ENCODE measurements at regions not wholly inside any gene's neighbourhood (a gene's known extent, or its start where the extent isn't known, plus 50 kb on each side); places are given as distances from the start of the nearest gene placed in this dataset.

DNA sequence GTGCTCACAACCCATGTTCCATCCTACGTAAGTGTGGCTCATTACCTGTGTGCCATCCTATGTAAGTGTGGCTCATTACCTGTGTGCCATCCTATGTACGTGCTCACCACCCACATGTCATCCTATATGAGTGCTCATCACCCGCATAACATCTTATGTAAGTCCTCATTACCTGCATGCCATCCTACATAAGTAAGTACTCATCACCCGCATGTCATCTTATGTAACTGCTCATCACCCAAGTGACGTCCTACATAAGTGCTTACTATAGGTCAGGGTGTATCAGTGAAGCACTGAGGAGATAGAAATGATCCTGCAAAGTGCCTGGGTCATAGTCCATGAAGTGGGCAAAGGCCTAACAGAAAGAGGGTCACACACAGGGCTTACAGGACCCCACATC, 93.1 kb downstream of the AXIN2 start:
- Histone ChIP-seq H3K9me3 (no peaks in the 10 kb centered on the region), H3K4me1 (ENCODE audit: low read depth) (no peaks in the 10 kb centered on the region), H3K4me3 (no peak overlapping the region), H3K36me3 (ENCODE audit: low read depth) (no peaks in the 10 kb centered on the region)
- ATAC-seq (no peak), DNase-seq (no peak)
- TF ChIP-seq, protein P1, sequence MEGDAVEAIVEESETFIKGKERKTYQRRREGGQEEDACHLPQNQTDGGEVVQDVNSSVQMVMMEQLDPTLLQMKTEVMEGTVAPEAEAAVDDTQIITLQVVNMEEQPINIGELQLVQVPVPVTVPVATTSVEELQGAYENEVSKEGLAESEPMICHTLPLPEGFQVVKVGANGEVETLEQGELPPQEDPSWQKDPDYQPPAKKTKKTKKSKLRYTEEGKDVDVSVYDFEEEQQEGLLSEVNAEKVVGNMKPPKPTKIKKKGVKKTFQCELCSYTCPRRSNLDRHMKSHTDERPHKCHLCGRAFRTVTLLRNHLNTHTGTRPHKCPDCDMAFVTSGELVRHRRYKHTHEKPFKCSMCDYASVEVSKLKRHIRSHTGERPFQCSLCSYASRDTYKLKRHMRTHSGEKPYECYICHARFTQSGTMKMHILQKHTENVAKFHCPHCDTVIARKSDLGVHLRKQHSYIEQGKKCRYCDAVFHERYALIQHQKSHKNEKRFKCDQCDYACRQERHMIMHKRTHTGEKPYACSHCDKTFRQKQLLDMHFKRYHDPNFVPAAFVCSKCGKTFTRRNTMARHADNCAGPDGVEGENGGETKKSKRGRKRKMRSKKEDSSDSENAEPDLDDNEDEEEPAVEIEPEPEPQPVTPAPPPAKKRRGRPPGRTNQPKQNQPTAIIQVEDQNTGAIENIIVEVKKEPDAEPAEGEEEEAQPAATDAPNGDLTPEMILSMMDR (IDR thresholded peaks at IDR 0.05) = no peak
- intact Hi-C loops (cut with DNase I, micrococcal nuclease) = no loop called here

DNA sequence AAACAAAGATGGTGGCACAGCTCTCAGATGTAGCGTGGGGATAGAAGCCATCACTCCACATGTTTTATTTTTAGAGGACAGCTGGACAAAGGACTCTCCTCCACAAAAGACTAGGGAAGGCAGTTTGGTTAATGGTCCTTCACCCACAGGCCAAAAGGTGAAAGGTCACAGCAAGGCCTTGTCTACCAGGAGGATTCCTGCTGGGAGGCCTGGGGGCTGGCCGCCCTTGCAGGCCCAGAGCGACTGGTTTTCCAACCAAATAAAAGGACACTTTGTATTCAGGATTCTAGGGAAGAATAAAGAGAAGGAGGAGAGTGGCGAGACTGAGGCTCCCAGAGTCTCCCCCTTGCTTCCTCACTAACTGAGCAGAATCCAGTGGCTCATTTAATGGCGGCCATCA, 94.3 kb downstream of the AXIN2 start:
- no peaks in the 10 kb centered on the region for H3K36me3 ChIP-seq (ENCODE audit: low read depth)
- intact Hi-C loops (cut with DNase I, micrococcal nuclease) = no loop called here
- no peaks in the 10 kb centered on the region for H3K9me3 ChIP-seq
- H3K4me3 ChIP-seq = no peak overlapping the region
- ATAC-seq (no peak), DNase-seq (no peak)
- no peaks in the 10 kb centered on the region for H3K4me1 ChIP-seq (ENCODE audit: low read depth)
- TF ChIP-seq, protein P1 (IDR thresholded peaks at IDR 0.05) = no peak

DNA sequence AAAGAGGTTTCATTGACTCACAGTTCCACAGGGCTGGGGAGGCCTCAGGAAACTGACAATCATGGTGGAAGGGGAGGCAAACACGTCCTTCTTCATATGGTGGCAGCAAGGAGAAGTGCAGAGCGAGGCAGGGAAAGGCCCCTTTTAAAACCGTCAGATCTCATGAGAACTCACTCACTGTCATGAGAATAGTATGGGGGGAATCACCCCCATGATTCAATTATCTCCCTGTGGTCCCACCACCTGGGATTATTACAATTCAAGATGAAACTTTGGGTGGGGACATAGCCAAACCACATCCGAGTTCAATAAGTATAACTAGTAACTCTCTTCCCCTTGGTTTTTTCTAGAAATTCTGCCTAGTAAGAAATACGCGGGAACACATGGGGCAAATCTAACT, 94.9 kb downstream of the AXIN2 start:
- no peak for DNase-seq
- intact Hi-C loops (cut with DNase I, micrococcal nuclease) = no loop called here
- ATAC-seq = no peak
- Histone ChIP-seq H3K36me3 (ENCODE audit: low read depth) (no peaks in the 10 kb centered on the region), H3K9me3 (no peaks in the 10 kb centered on the region), H3K4me1 (ENCODE audit: low read depth) (no peaks in the 10 kb centered on the region), H3K4me3 (no peak overlapping the region)
- TF ChIP-seq, protein P1 (IDR thresholded peaks at IDR 0.05) = no peak

- H3K4me1 ChIP-seq (ENCODE audit: low read depth) = no peaks in the 10 kb centered on the region
- no peak overlapping the region for H3K4me3 ChIP-seq
- no peaks in the 10 kb centered on the region for H3K9me3 ChIP-seq
- DNase-seq (no peak), ATAC-seq (peak; percentile 34)
- H3K36me3 ChIP-seq (ENCODE audit: low read depth) = no peaks in the 10 kb centered on the region
- TF ChIP-seq, protein P1 (IDR thresholded peaks at IDR 0.05) = no peak
- intact Hi-C loops (cut with DNase I, micrococcal nuclease) = no loop called here
Observed at GRCh38 chr17:65463242-65463641, 98.2 kb downstream of the AXIN2 start.

DNA sequence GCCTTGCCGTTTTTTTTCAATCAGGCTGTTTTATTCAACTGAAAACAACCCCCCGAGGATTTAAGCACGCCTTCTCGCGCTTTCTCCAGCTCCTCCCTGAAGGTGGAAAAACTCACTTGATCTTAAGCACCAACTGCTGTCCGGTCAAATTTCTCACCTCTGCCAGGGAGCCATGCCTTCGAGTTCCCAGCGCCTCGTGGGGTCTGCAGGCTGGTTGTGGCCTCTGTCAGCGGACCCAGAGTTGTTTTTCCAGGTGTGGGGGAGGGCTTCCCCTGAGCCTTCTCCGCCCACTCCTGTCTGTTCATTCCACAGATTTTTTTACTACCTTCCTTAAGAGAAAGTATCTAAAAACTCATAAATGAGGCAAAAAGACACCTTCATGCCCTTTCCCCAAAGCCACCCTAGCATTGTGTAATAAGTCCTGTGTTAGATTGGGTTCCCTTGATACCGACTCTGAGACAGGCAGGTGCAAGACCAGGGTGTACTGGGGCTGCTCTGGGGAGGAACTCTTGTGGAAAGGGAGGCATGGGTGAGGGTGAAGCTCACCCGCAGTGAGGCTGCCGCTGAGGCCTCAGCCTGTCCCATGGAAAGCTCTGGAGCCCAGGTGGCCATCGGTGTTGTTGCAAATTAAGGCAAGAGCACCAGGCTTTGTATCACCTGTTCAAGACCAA, 101.6 kb downstream of the AXIN2 start:
- ATAC-seq = no peak
- Histone ChIP-seq H3K36me3 (ENCODE audit: low read depth) (no peaks in the 10 kb centered on the region), H3K9me3 (no peaks in the 10 kb centered on the region), H3K4me1 (ENCODE audit: low read depth) (peaks cover 8% of the 10 kb centered on the region), H3K4me3 (no peak overlapping the region)
- DNase-seq = no peak
- intact Hi-C loops (cut with DNase I, micrococcal nuclease) = loop anchor here in 1 of 2 donors (10.0 kb wide), 1 partner anchor 95 kb away; no protein-coding TSS in a partner anchor
- TF ChIP-seq, protein P1 (IDR thresholded peaks at IDR 0.05) = no peak

Measured in mucosa of descending colon (tissue), 3 donors.